Liver (tissue), 8 donors: ENCODE measurements at regions not wholly inside any gene's neighbourhood (a gene's known extent, or its start where the extent isn't known, plus 50 kb on each side); places are given as distances from the start of the nearest gene placed in this dataset.

Source experiments
- DNase-seq: peaks from one replicate; pipeline ENCODE4 v3.0.0-alpha.2; 2017; ENCODE audit warnings: low spot score
- H3K27ac ChIP-seq, 2 donors: one replicate each; pipeline ENCODE4 v1.7.0; 2013; ENCODE audit warnings: inconsistent platforms in 2 of 2, low read length in 2 of 2, control low read depth in 1 of 2, low read depth in 1 of 2, mild to moderate bottlenecking in 1 of 2
- H3K27me3 ChIP-seq, 4 donors: one replicate each; pipeline versions ENCODE4 v1.6.1 to v1.7.0; 2013; ENCODE audit warnings: low read length in 3 of 4, inconsistent platforms in 1 of 4, mild to moderate bottlenecking in 1 of 4, moderate library complexity in 1 of 4; ENCODE audit not compliant: control insufficient read depth in 4 of 4, insufficient read depth in 4 of 4
- H3K36me3 ChIP-seq, 4 donors: one replicate each; pipeline versions ENCODE4 v1.6.1 to v1.7.0; 2013; ENCODE audit warnings: low read length in 3 of 4, mild to moderate bottlenecking in 3 of 4, low read depth in 1 of 4, moderate library complexity in 1 of 4; ENCODE audit not compliant: control insufficient read depth in 4 of 4, insufficient read depth in 3 of 4
- H3K4me1 ChIP-seq, 4 donors: one replicate each; pipeline versions ENCODE4 v1.6.1 to v1.7.0; 2013; ENCODE audit warnings: low read length in 3 of 4, mild to moderate bottlenecking in 3 of 4, moderate library complexity in 1 of 4; ENCODE audit not compliant: control insufficient read depth in 4 of 4, insufficient read depth in 4 of 4
- H3K4me3 ChIP-seq, 3 donors: one replicate each; pipeline versions ENCODE4 v1.6.1 to v1.7.0; 2013; ENCODE audit warnings: low read length in 3 of 3, control low read depth in 1 of 3, low read depth in 1 of 3, mild to moderate bottlenecking in 1 of 3
- H3K9ac ChIP-seq, 2 donors: one replicate each; pipeline ENCODE4 v1.7.0; 2013; ENCODE audit warnings: low read length in 2 of 2, mild to moderate bottlenecking in 2 of 2, moderate library complexity in 2 of 2, control low read depth in 1 of 2, low read depth in 1 of 2
- H3K9me3 ChIP-seq, 4 donors: one replicate each; pipeline versions ENCODE4 v1.6.1 to v1.7.0; 2013; ENCODE audit warnings: low read length in 3 of 4; ENCODE audit not compliant: control insufficient read depth in 4 of 4
- CTCF ChIP-seq: fragments of 150-350 bp; IDR thresholded peaks from 2 replicates; pipeline ENCODE4 v1.5.1; 2017; ENCODE audit warnings: improper control_type of control experiment, low read depth, low read length; ENCODE audit not compliant: missing input control
- EGR1 ChIP-seq, 2 donors: IDR thresholded peaks; 2 replicates each; pipeline ENCODE4 v1.6.1; 2016 to 2018; ENCODE audit warnings: antibody characterized with exemption in 2 of 2, low read depth in 2 of 2
- FOXA1 ChIP-seq: IDR thresholded peaks from 2 replicates; pipeline ENCODE4 v1.6.1; 2016; ENCODE audit warnings: antibody characterized with exemption
- FOXA2 ChIP-seq: IDR thresholded peaks from 2 replicates; pipeline ENCODE4 v1.6.1; 2016; ENCODE audit warnings: antibody characterized with exemption
- GABPA ChIP-seq, 2 donors: IDR thresholded peaks in 1 of 2; conservative IDR thresholded peaks in 1 of 2; 2 replicates each; pipeline ENCODE4 v1.6.1; 2016; ENCODE audit warnings: antibody characterized with exemption in 2 of 2, mild to moderate bottlenecking in 1 of 2, moderate library complexity in 1 of 2
- HNF4A ChIP-seq, 2 donors: conservative IDR thresholded peaks; 2 replicates each; pipeline ENCODE4 v1.6.1; 2016; ENCODE audit warnings: antibody characterized with exemption in 2 of 2, mild to moderate bottlenecking in 2 of 2
- HNF4G ChIP-seq: IDR thresholded peaks from 2 replicates; pipeline ENCODE4 v1.6.1; 2016; ENCODE audit warnings: antibody characterized with exemption
- JUND ChIP-seq, 2 donors: IDR thresholded peaks; 2 replicates each; pipeline ENCODE4 v1.6.1; 2016; ENCODE audit warnings: antibody characterized with exemption in 2 of 2
- NR2F2 ChIP-seq: IDR thresholded peaks from 2 replicates; pipeline ENCODE4 v1.6.1; 2016; ENCODE audit warnings: antibody characterized with exemption
- RAD21 ChIP-seq, 2 donors: IDR thresholded peaks; 2 replicates each; pipeline ENCODE4 v1.6.1; 2016; ENCODE audit warnings: antibody characterized with exemption in 2 of 2, mild to moderate bottlenecking in 2 of 2
- REST ChIP-seq: IDR thresholded peaks from 2 replicates; pipeline ENCODE4 v1.6.1; 2016; ENCODE audit warnings: antibody characterized with exemption, mild to moderate bottlenecking
- RXRA ChIP-seq, 2 donors: IDR thresholded peaks; 2 replicates each; pipeline ENCODE4 v1.6.1; 2017 to 2018; ENCODE audit warnings: antibody characterized with exemption in 2 of 2, mild to moderate bottlenecking in 1 of 2
- SP1 ChIP-seq: IDR thresholded peaks from 2 replicates; pipeline ENCODE4 v1.6.1; 2018; ENCODE audit warnings: antibody characterized with exemption, mild to moderate bottlenecking
- TAF1 ChIP-seq: conservative IDR thresholded peaks from 2 replicates; pipeline ENCODE4 v1.6.1; 2016; ENCODE audit warnings: antibody characterized with exemption, mild to moderate bottlenecking
- YY1 ChIP-seq: IDR thresholded peaks from 2 replicates; pipeline ENCODE4 v1.6.1; 2016; ENCODE audit warnings: antibody characterized with exemption, mild to moderate bottlenecking
- ZBTB33 ChIP-seq: IDR thresholded peaks from 2 replicates; pipeline ENCODE4 v1.6.1; 2016; ENCODE audit warnings: antibody characterized with exemption
- WGBS: extraction: QIAGEN DNeasy Blood & Tissue Kit; methylation state at CpG from one replicate; pipeline ENCODE4 v1.1.7; 2013; 5-methylcytosine and 5-hydroxymethylcytosine counted together
- TF ChIP-seq, protein P1 (sequence below): IDR thresholded peaks from 2 replicates; pipeline ENCODE4 v1.6.1; 2016; ENCODE audit warnings: antibody characterized with exemption
- TF ChIP-seq, protein P2 (sequence below): IDR thresholded peaks from 2 replicates; pipeline ENCODE4 v1.6.1; 2016; ENCODE audit warnings: antibody characterized with exemption
- donor health status: healthy.
- donor health status: healthy.
- donor health status: healthy.
- donor health status: healthy.
- donor health status: healthy.

- Histone ChIP-seq H3K9ac (no peak overlapping the region), H3K36me3 (no peaks in the 10 kb centered on the region), H3K27me3 (no peaks in the 10 kb centered on the region), H3K9me3 (no peaks in the 10 kb centered on the region), H3K4me1 (no peaks in the 10 kb centered on the region), H3K27ac (no peak overlapping the region), H3K4me3 (no peak overlapping the region)
- no peak for DNase-seq
- TF ChIP-seq RAD21 (IDR thresholded peaks at IDR 0.05) (peak; percentile 14 to 15), NR2F2 (no peak)
- 64% methylated on average over 2 of the region's 2 CpGs for WGBS
Measured at GRCh38 chr5:118042076-118042475, 946.3 kb downstream of the DTWD2 start.

DNA sequence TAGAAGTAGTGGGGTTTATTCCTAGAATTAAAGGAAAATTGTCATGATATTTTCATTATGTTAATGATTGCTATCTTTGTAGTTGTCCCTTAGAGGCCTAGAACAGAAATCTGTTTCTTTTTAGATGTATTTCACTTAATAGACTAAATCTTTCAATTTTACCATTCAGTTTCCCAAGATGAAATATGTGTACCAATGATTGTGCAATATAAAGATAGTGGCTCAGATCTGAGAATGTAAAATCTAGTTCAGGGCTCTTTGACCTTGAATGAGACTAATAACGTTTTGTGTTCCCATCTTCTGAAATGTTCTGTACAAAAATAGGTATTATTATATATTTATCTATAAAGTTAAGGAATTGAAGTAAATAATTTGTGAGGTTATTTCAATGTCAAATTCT lies 947.9 kb downstream of the DTWD2 start:
- 28% methylated on average over 1 of the region's 1 CpG for WGBS
- no peak overlapping the region for H3K4me3 ChIP-seq
- H3K9me3 ChIP-seq, result no peaks in the 10 kb centered on the region
- H3K9ac ChIP-seq, result no peak overlapping the region
- H3K4me1 ChIP-seq, result no peaks in the 10 kb centered on the region
- H3K27me3 ChIP-seq, result no peaks in the 10 kb centered on the region
- H3K36me3 ChIP-seq, result no peaks in the 10 kb centered on the region
- TF ChIP-seq, protein P1, sequence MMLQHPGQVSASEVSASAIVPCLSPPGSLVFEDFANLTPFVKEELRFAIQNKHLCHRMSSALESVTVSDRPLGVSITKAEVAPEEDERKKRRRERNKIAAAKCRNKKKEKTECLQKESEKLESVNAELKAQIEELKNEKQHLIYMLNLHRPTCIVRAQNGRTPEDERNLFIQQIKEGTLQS, result no peak
- TF ChIP-seq CTCF, result no peak
- no peak for TF ChIP-seq SP1
- no peak for TF ChIP-seq GABPA (IDR thresholded peaks at IDR 0.05 in 1 of 2, conservative IDR thresholded peaks at IDR 0.05 in 1 of 2)
- no peak for TF ChIP-seq FOXA1
- no peak for TF ChIP-seq TAF1
- no peak for TF ChIP-seq YY1
- TF ChIP-seq HNF4A (conservative IDR thresholded peaks at IDR 0.05), result no peak
- no peak for TF ChIP-seq ZBTB33
- no peak for TF ChIP-seq RAD21 (IDR thresholded peaks at IDR 0.05)
- TF ChIP-seq RXRA (IDR thresholded peaks at IDR 0.05), result no peak
- no peak for TF ChIP-seq EGR1 (IDR thresholded peaks at IDR 0.05; ENCODE audit: low read depth in 2 of 2)
- TF ChIP-seq NR2F2, result no peak
- TF ChIP-seq JUND (IDR thresholded peaks at IDR 0.05), result no peak
- TF ChIP-seq REST, result no peak
- TF ChIP-seq HNF4G, result no peak
- TF ChIP-seq, protein P2, sequence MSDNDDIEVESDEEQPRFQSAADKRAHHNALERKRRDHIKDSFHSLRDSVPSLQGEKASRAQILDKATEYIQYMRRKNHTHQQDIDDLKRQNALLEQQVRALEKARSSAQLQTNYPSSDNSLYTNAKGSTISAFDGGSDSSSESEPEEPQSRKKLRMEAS, result no peak
- TF ChIP-seq FOXA2, result no peak
- DNase-seq, result no peak
- no peak overlapping the region for H3K27ac ChIP-seq
